ENCODE measurements at regions not wholly inside any gene's neighbourhood (a gene's known extent, or its start where the extent isn't known, plus 50 kb on each side); places are given as distances from the start of the nearest gene placed in this dataset.

- H3K4me1 Mint-ChIP-seq (ENCODE audit: low read depth, unreplicated experiment) = no peaks in the 10 kb centered on the region
- intact Hi-C loops (cut with micrococcal nuclease; ENCODE audit: unreplicated experiment) = no loop called here
- no peak for TF ChIP-seq CTCF (IDR thresholded peaks at IDR 0.05; ENCODE audit: unreplicated experiment)
- CTCF ChIA-PET = interaction anchor here (1.3 kb wide), 1 partner anchor 8 kb away, joined by 3 read pairs; no protein-coding TSS in a partner anchor
- no peaks in the 10 kb centered on the region for H3K27me3 Mint-ChIP-seq (ENCODE audit: unreplicated experiment)
- no peak for DNase-seq
- H3K4me3 Mint-ChIP-seq (ENCODE audit: low read depth, unreplicated experiment) = no peak overlapping the region
- no peaks in the 10 kb centered on the region for H3K36me3 Mint-ChIP-seq (ENCODE audit: insufficient read depth, unreplicated experiment)
- BruUV-seq (replicated peaks) = no TSS peak
- H3K9me3 Mint-ChIP-seq (ENCODE audit: low read depth, unreplicated experiment) = peaks cover 8% of the 10 kb centered on the region
- H3K27ac Mint-ChIP-seq (ENCODE audit: unreplicated experiment) = no peak overlapping the region
Measured at GRCh38 chr5:106368021-106368420, 1302.7 kb downstream of the EFNA5 start.

- CTCF ChIA-PET = interaction anchor here (1.3 kb wide), 1 partner anchor 9 kb away, joined by 3 read pairs; no protein-coding TSS in a partner anchor
Measured at GRCh38 chr5:106367281-106367680, 1303.5 kb downstream of the EFNA5 start.

GRCh38 chr5:106363578-106363977 lies 1307.2 kb downstream of the EFNA5 start:
- CTCF ChIA-PET = no interaction called here
- Mint-ChIP-seq H3K36me3 (ENCODE audit: insufficient read depth, unreplicated experiment) (no peaks in the 10 kb centered on the region), H3K27me3 (ENCODE audit: unreplicated experiment) (no peaks in the 10 kb centered on the region), H3K27ac (ENCODE audit: unreplicated experiment) (no peak overlapping the region), H3K4me1 (ENCODE audit: low read depth, unreplicated experiment) (no peaks in the 10 kb centered on the region), H3K9me3 (ENCODE audit: low read depth, unreplicated experiment) (peaks cover 3% of the 10 kb centered on the region), H3K4me3 (ENCODE audit: low read depth, unreplicated experiment) (no peak overlapping the region)
- DNase-seq = no peak
- BruUV-seq (replicated peaks) = no TSS peak
- intact Hi-C loops (cut with micrococcal nuclease; ENCODE audit: unreplicated experiment) = no loop called here
- TF ChIP-seq CTCF (IDR thresholded peaks at IDR 0.05; ENCODE audit: unreplicated experiment) = no peak

More at GRCh38 chr5:106367281-106367680, 1303.5 kb downstream of the EFNA5 start:
- no peaks in the 10 kb centered on the region for H3K27me3 Mint-ChIP-seq (ENCODE audit: unreplicated experiment)
- TF ChIP-seq CTCF (IDR thresholded peaks at IDR 0.05; ENCODE audit: unreplicated experiment) = no peak
- H3K4me3 Mint-ChIP-seq (ENCODE audit: low read depth, unreplicated experiment) = no peak overlapping the region
- intact Hi-C loops (cut with micrococcal nuclease; ENCODE audit: unreplicated experiment) = no loop called here
- H3K27ac Mint-ChIP-seq (ENCODE audit: unreplicated experiment) = no peak overlapping the region
- no peaks in the 10 kb centered on the region for H3K36me3 Mint-ChIP-seq (ENCODE audit: insufficient read depth, unreplicated experiment)
- H3K9me3 Mint-ChIP-seq (ENCODE audit: low read depth, unreplicated experiment) = peaks cover 8% of the 10 kb centered on the region
- no peak for DNase-seq
- no peaks in the 10 kb centered on the region for H3K4me1 Mint-ChIP-seq (ENCODE audit: low read depth, unreplicated experiment)
- no TSS peak for BruUV-seq (replicated peaks)

- no peak for DNase-seq
- CTCF ChIA-PET = no interaction called here
- Mint-ChIP-seq H3K36me3 (ENCODE audit: insufficient read depth, unreplicated experiment) (no peaks in the 10 kb centered on the region), H3K4me3 (ENCODE audit: low read depth, unreplicated experiment) (no peak overlapping the region), H3K27me3 (ENCODE audit: unreplicated experiment) (no peaks in the 10 kb centered on the region), H3K9me3 (ENCODE audit: low read depth, unreplicated experiment) (peaks cover 3% of the 10 kb centered on the region), H3K27ac (ENCODE audit: unreplicated experiment) (no peak overlapping the region), H3K4me1 (ENCODE audit: low read depth, unreplicated experiment) (peaks cover 8% of the 10 kb centered on the region)
- intact Hi-C loops (cut with micrococcal nuclease; ENCODE audit: unreplicated experiment) = no loop called here
- TF ChIP-seq CTCF (IDR thresholded peaks at IDR 0.05; ENCODE audit: unreplicated experiment) = no peak
- no TSS peak for BruUV-seq (replicated peaks)
Measured at GRCh38 chr5:106361905-106362304, 1308.8 kb downstream of the EFNA5 start.

All from Calu3 (cell line).